Transverse colon (tissue), 4 donors: ENCODE measurements at regions not wholly inside any gene's neighbourhood (a gene's known extent, or its start where the extent isn't known, plus 50 kb on each side); places are given as distances from the start of the nearest gene placed in this dataset.

Source experiments
- DNase-seq: peaks from one replicate; pipeline ENCODE4 v3.0.0-alpha.2; 2019
- H3K27ac ChIP-seq, 4 donors: fragments of 200-600 bp; sonication (generic); 2 replicates each; pipeline ENCODE4 v1.5.1; 2016 to 2018; ENCODE audit warnings: inconsistent platforms in 4 of 4
- H3K27me3 ChIP-seq: fragments of 200-600 bp; sonication (generic); 2 replicates; pipeline ENCODE4 v1.5.1; 2017; ENCODE audit warnings: inconsistent platforms
- H3K36me3 ChIP-seq, 4 donors: fragments of 200-600 bp; sonication (generic); 2 replicates each; pipeline ENCODE4 v1.5.1; 2017 to 2019; ENCODE audit warnings: inconsistent platforms in 4 of 4
- H3K4me1 ChIP-seq, 4 donors: fragments of 200-600 bp; sonication (generic); 2 replicates each; pipeline ENCODE4 v1.5.1; 2017 to 2020; ENCODE audit warnings: inconsistent platforms in 4 of 4
- H3K4me3 ChIP-seq, 4 donors: fragments of 200-600 bp; sonication (generic); 1 replicate in 1 of 4; 2 replicates in 3 of 4; pipeline versions ENCODE4 v1.5.1 to v1.6.1; 2017 to 2019; ENCODE audit warnings: inconsistent platforms in 4 of 4
- H3K9me3 ChIP-seq, 2 donors: fragments of 200-600 bp; sonication (generic); 2 replicates each; pipeline ENCODE4 v1.5.1; 2017 to 2019; ENCODE audit warnings: inconsistent platforms in 2 of 2
- CTCF ChIP-seq, 5 experiments: fragments of 200-600 bp in 3 of 5; fragments of 450-650 bp in 2 of 5; sonication (generic) in 3 of 5; IDR thresholded peaks; 1 replicate in 2 of 5; 2 replicates in 3 of 5; pipeline ENCODE4 v1.5.1; 2016 to 2017; ENCODE audit warnings: antibody characterized with exemption in 5 of 5, inconsistent platforms in 3 of 5, mild to moderate bottlenecking in 2 of 5, moderate library complexity in 1 of 5
- EP300 ChIP-seq: sonication (generic); formaldehyde crosslinking; IDR thresholded peaks from one replicate; pipeline ENCODE4 v1.6.1; 2017; ENCODE audit warnings: antibody characterized with exemption, low read depth
- POLR2A ChIP-seq: fragments of 450-650 bp; IDR thresholded peaks from one replicate; pipeline ENCODE4 v1.6.1; 2016; ENCODE audit warnings: antibody characterized with exemption, mild to moderate bottlenecking, moderate library complexity
- POLR2AphosphoS5 ChIP-seq, 3 donors: sonication (generic); formaldehyde crosslinking; IDR thresholded peaks; one replicate each; pipeline ENCODE4 v1.6.1; 2016; ENCODE audit warnings: antibody characterized with exemption in 3 of 3
- WGBS, 2 donors: methylation state at CpG; one replicate each; pipeline ENCODE4 v1.1.5; 2018; ENCODE audit warnings: low coverage in 1 of 2; 5-methylcytosine and 5-hydroxymethylcytosine counted together
- in situ Hi-C, 4 donors: fragments of 200-750 bp; cut with MboI; loops; one replicate each; pipeline versions ENCODE4 v1.15.0 to v1.15.1; 2017; ENCODE audit warnings: low sequenced_read_pairs in 3 of 4, low pct_ligation_motif_present in 1 of 4, low pct_unique_long_range_greater_than_20kb in 1 of 4
- intact Hi-C: fragments of 100-400 bp; cut with DNase I; formaldehyde crosslinking; loops from one replicate; pipeline ENCODE4 v1.15.1; 2023; ENCODE audit warnings: low total_unique reads

DNA sequence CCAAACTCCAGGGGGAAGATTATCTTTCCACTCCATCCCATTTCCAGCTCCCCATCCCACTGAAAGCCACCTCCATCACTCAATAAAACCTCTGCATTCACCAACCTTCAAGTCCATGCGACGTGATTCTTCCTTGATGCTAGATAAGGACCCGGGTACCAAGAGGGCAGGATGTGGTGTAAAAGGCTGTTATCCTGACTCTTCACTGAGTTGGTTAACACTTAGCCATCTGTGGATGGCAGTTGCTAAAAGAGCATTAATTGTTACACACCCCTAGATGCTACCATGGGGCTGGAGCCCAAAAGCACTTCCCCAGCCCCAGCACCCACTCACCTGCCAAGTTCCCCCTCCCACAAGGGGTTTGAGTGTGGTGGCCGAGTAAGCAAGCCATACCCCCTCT is 53.4 kb upstream of the DPP10 start:
- WGBS, 2 donors: 88% methylated on average over 4 of the region's 4 CpGs; no CpG with 5 or more reads in 1 of the 2 donors
- H3K27me3 ChIP-seq: no peaks in the 10 kb centered on the region
- no peak overlapping the region for H3K4me3 ChIP-seq
- no peaks in the 10 kb centered on the region for H3K4me1 ChIP-seq
- no peaks in the 10 kb centered on the region for H3K36me3 ChIP-seq
- TF ChIP-seq EP300 (no peak), POLR2A (no peak), POLR2AphosphoS5 (IDR thresholded peaks at IDR 0.05) (no peak), CTCF (IDR thresholded peaks at IDR 0.05) (no peak)
- in situ Hi-C loops (no loop called here), intact Hi-C loops (no loop called here)
- no peaks in the 10 kb centered on the region for H3K9me3 ChIP-seq
- no peak overlapping the region for H3K27ac ChIP-seq
- DNase-seq: no peak
